OCI-M2 (cell line): ENCODE measurements at regions not wholly inside any gene's neighbourhood (a gene's known extent, or its start where the extent isn't known, plus 50 kb on each side); places are given as distances from the start of the nearest gene placed in this dataset.

Experiments
- DNase-seq: peaks from one replicate; lab custom pipeline; 2025; ENCODE audit not compliant: unreplicated experiment; lab: John Stamatoyannopoulos, UW

DNA sequence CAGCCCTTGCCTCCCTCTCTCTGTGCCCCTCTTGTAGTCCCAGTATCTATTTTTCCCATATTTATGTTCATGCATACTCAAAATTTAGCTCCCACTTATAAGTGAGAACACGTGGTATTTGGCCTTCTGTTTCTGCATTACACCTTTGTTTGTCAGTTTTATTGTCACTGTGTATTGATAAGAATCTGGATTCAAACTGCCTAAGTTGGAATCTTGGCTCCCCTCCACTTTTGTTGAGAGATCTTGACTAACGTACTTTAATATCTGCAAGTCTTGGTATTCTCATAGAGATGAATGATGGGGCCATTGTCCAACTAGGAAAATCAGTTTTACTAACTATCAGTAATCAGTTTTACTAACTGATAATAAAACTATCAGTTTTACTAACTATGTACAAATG lies 87.8 kb upstream of the PRMT6 start:
- DNase-seq = no peak

DNA sequence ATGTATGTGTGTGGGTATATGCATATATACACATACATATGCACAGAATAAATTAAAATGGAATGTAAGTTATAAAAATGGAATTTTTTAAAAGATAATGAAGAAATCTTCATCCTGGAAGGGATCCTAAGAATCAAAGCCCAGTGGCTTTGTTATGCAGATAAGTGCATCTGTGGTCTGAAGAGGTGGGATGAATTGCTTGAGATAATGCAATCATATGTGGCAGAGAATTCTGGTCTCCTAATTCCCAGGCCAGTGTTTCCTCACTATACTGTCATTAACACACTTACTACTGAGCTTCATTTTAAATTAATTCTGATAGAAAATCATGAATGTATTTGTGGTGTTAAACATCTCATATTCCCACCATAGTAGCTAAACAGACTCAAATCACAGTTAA lies 86.7 kb upstream of the PRMT6 start:
- no peak for DNase-seq

GRCh38 chr1:106972074-106972473 lies 84.4 kb upstream of the PRMT6 start:
- no peak for DNase-seq

- no peak for DNase-seq
Measured at GRCh38 chr1:106975944-106976343, 80.5 kb upstream of the PRMT6 start.

- no peak for DNase-seq
Measured at GRCh38 chr1:106978477-106979322, 77.8 kb upstream of the PRMT6 start.

DNA sequence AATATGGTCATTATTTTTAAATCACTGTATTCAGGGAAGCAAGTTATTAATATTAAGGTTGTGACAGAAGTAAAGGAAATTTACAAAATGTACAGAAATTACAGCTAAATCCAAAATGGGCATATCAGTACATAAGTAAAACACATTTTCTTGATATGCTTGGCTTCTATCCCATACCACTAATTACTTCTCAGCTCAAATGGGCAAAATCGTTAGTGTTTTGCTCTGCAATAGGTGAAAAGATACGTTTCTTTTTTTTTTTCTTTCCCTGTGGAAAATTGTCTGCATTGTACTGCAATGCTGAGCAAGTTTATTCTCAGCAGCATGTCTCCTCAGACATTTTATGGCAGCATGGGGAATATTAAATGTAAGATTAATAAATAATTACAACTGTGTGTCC lies 77.1 kb upstream of the PRMT6 start:
- no peak for DNase-seq

GRCh38 chr1:106980121-106980520 lies 76.4 kb upstream of the PRMT6 start:
- no peak for DNase-seq

GRCh38 chr1:106984801-106985200 lies 71.7 kb upstream of the PRMT6 start:
- no peak for DNase-seq

GRCh38 chr1:106986603-106987002 lies 69.9 kb upstream of the PRMT6 start:
- DNase-seq = no peak

DNA sequence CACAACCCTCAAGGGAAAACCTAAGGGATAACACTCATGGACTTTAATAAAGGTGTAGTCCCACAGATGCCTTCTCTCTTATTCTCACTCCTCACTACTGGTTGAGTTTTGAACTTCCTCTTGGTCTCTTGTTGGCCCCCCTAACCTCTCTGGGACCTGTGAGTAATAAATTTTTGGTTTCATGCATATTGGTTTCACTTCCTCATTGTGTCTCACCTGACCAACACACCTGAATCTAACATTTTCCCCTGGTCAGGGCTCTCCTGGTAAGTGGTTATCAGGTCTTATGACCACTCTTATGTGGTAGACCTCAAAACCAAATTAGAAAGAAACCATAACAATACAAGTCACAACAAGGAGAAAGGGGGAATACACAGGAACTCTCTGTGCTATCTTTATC lies 60.5 kb upstream of the PRMT6 start:
- no peak for DNase-seq

DNA sequence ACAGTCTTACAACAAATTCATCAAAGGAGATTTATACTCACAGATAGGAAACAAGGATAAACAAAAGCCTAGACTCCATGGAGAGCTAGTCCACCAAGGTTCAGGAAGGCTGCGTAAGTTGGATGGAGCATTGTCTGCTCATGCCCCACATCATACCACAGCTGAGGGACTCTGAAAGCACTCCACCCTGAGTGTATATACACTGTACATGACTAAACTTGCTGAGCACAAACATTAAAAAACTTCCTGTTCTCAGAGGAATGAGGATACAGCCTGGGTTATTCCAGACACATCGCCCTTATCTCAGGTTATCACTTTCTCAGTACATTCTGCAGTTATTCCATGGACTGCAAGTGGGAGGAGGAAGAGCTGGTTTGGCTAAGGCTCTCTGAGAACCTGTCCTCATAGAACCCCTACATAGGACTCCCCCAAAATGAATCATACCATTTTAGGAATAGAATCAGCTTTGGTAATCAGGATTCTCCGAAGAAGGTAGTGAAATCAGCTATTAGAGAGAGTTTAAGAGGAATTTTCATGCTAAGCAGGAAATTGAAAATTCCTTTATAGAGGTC lies 58.0 kb upstream of the PRMT6 start:
- DNase-seq = no peak

GRCh38 chr1:107000902-107001301 lies 55.6 kb upstream of the PRMT6 start:
- DNase-seq = no peak

DNA sequence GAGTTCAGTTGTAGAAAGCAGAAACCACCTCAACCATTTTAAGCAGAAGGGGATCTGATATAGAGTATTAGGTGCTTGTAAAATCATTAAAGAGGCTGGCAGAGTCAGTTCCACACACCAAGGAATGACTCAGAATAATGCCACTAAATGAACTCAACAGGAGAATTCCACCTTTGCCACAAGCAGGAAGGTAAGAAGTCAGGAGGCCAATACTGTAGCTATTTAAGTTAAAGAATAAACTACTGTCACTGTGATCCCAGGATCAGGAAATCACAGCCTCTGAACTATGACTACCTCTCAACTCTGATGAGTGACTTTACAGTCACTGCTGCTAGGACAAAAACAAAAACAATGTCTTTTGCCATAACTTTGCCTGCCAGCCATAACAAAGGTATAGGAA lies 52.5 kb upstream of the PRMT6 start:
- DNase-seq = no peak

DNA sequence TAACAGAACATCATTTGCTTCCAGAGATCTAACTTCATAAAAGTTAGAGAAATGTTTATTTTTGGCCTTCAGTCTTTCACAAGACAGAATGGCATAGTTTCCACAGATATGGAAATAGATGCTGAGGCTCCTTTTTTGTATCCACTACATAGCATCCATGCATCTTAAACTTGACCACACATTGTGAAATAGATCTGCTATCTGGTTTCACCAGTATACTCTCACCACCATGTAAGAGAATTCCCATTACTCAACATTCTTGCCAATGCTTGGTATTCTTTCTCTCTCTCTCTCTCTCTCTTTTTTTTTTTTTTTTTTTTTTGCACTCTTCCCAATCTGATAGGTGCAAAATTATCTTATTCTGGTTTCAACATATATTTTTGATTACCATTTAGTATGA lies 52.1 kb upstream of the PRMT6 start:
- no peak for DNase-seq
